OCI-LY7 (cell line): ENCODE measurements at regions not wholly inside any gene's neighbourhood (a gene's known extent, or its start where the extent isn't known, plus 50 kb on each side); places are given as distances from the start of the nearest gene placed in this dataset.
A peak's percentile ranks its signal among the peaks of the same experiment; 100 is the strongest.

Source experiments
- BruUV-seq: library from RNA; stranded (reverse); fragments of 400-500 nt; replicated peaks from 2 replicates; lab custom pipeline; 2021; lab: Mats Ljungman, UMichigan
- CTCF ChIA-PET: fragments of 300-600 bp; sonication (Branson Sonifier 250); formaldehyde crosslinking; loops from one replicate; lab custom pipeline; 2022; ENCODE audit warnings: antibody characterized with exemption; ENCODE audit not compliant: unreplicated experiment; lab: Charles Lee
- POLR2A ChIA-PET: fragments of 300-600 bp; sonication (Branson Sonifier 250); formaldehyde crosslinking; loops from one replicate; lab custom pipeline; 2022; ENCODE audit warnings: antibody characterized with exemption; lab: Charles Lee
- DNase-seq: peaks from one replicate; pipeline ENCODE4 v3.0.0-alpha.2; 2015; ENCODE audit warnings: low spot score
- H2AFZ ChIP-seq: fragments of 200-600 bp; sonication (generic), shearing (Covaris generic); 2 replicates; pipeline ENCODE4 v1.6.1; 2014; ENCODE audit warnings: mild to moderate bottlenecking, antibody characterized with exemption, low read length, moderate library complexity
- H3K27ac ChIP-seq: fragments of 200-600 bp; sonication (generic); 2 replicates; pipeline ENCODE4 v1.5.1; 2014; ENCODE audit warnings: mixed run types, low read depth, mild to moderate bottlenecking, moderate library complexity, low read length, inconsistent platforms; ENCODE audit not compliant: poor library complexity, severe bottlenecking
- H3K36me3 ChIP-seq: fragments of 200-600 bp; sonication (generic); 2 replicates; pipeline ENCODE4 v1.6.1; 2014; ENCODE audit warnings: mild to moderate bottlenecking, antibody characterized with exemption, low read length, moderate library complexity, mixed read lengths; ENCODE audit not compliant: insufficient read depth
- H3K4me1 ChIP-seq: fragments of 200-600 bp; sonication (generic); 2 replicates; pipeline ENCODE4 v1.5.1; 2014; ENCODE audit warnings: mild to moderate bottlenecking, low read length; ENCODE audit not compliant: insufficient read depth, poor library complexity, severe bottlenecking
- H3K4me2 ChIP-seq: fragments of 200-600 bp; sonication (generic); 2 replicates; pipeline ENCODE4 v1.6.1; 2014; ENCODE audit warnings: mild to moderate bottlenecking, low read length
- H3K4me3 ChIP-seq: fragments of 200-600 bp; sonication (generic); 2 replicates; pipeline ENCODE4 v1.5.1; 2014; ENCODE audit warnings: mild to moderate bottlenecking, low read depth, low read length; ENCODE audit not compliant: poor library complexity, severe bottlenecking
- H3K79me2 ChIP-seq: fragments of 200-600 bp; sonication (generic); 2 replicates; pipeline ENCODE4 v1.6.1; 2016; ENCODE audit warnings: low read depth, mild to moderate bottlenecking, low read length, moderate library complexity, mixed read lengths; ENCODE audit not compliant: insufficient read depth
- H3K9me2 ChIP-seq: fragments of 200-600 bp; sonication (generic); 2 replicates; pipeline ENCODE4 v1.6.1; 2016; ENCODE audit warnings: mild to moderate bottlenecking, low read length, mixed read lengths; ENCODE audit not compliant: insufficient read depth
- H3K9me3 ChIP-seq: fragments of 200-600 bp; sonication (generic); 2 replicates; pipeline ENCODE4 v1.6.1; 2014; ENCODE audit warnings: mild to moderate bottlenecking, mixed run types, low read length, mixed read lengths
- H4K20me1 ChIP-seq: fragments of 200-600 bp; sonication (generic); 2 replicates; pipeline ENCODE4 v1.6.1; 2014; ENCODE audit warnings: mild to moderate bottlenecking, antibody characterized with exemption, low read length, moderate library complexity, mixed read lengths; ENCODE audit not compliant: insufficient read depth
- CTCF ChIP-seq: fragments of 200-600 bp; sonication (generic); conservative IDR thresholded peaks from 2 replicates; pipeline ENCODE4 v1.5.1; 2014; ENCODE audit warnings: mild to moderate bottlenecking, antibody characterized with exemption, low read length, moderate library complexity, mixed read lengths
- EZH2phosphoT487 ChIP-seq: fragments of 200-600 bp; sonication (generic); IDR thresholded peaks from 2 replicates; pipeline ENCODE4 v1.6.1; 2018; ENCODE audit warnings: low read depth, borderline replicate concordance, mild to moderate bottlenecking, mixed run types, antibody characterized with exemption, low read length, moderate library complexity, mixed read lengths
- intact Hi-C: fragments of 100-400 bp; cut with micrococcal nuclease; formaldehyde crosslinking; loops from one replicate; pipeline ENCODE4 v1.10.0; 2022; ENCODE audit not compliant: unreplicated experiment

DNA sequence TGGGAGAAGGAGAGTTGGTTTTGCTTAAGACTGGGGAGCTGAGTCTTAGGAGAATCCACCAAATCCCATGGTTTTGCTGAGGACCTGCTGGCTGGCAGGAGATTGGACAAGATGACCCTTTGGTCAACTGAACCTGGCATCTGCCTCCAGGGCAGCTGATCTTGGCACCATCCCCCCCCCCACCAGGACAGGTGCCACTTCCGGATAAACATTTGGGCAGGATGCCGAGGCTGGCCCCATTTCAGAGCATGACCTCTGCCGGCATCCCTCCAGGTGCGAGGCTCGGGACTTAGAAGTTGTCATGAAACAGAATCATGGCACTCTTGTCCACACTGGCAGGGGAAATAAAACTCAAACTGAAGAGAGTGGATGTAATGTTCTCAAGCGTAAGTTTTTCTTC, 165.6 kb downstream of the MACROH2A1 start:
- TF ChIP-seq CTCF: no peak
- no peak for TF ChIP-seq EZH2phosphoT487
- Histone ChIP-seq H3K36me3 (no peaks in the 10 kb centered on the region), H4K20me1 (no peaks in the 10 kb centered on the region), H3K9me2 (no peaks in the 10 kb centered on the region), H3K4me2 (no peak overlapping the region), H3K4me1 (no peaks in the 10 kb centered on the region), H3K79me2 (no peaks in the 10 kb centered on the region), H3K27ac (no peak overlapping the region), H3K4me3 (no peak overlapping the region), H2AFZ (no peak overlapping the region), H3K9me3 (no peaks in the 10 kb centered on the region)
- peak; percentile 13 for DNase-seq
- ChIA-PET POLR2A (no interaction called here), CTCF (no interaction called here)
- no TSS peak for BruUV-seq
- intact Hi-C loops: no loop called here

DNA sequence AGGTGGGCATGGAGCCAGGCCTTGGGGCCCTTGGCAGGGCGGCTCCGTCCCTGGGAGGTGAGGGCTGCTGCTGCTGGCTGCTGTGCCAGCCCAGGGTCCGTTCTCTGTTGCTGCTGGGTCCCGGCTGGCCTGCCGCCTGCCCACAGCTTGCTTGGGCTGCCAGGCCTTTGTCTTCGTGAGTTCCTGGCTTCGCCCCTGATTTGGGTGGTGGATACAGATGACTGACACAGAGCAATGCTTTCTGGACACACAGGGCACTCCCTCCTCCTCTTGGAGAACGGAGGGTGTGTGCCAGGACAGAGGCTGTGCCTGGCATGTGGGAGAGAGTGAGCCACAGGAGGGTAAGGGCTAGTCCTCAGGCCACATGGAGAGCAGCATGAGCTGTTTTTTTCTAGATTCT, 166.1 kb downstream of the MACROH2A1 start:
- TF ChIP-seq EZH2phosphoT487: no peak
- no peak for TF ChIP-seq CTCF
- CTCF ChIA-PET: no interaction called here

GRCh38 chr5:135231289-135231688, 167.7 kb downstream of the MACROH2A1 start:
- POLR2A ChIA-PET: interaction anchor here (0.6 to 0.7 kb wide), 2 partner anchors 400 to 700 kb away, joined by 3 read pairs; no protein-coding TSS in a partner anchor

More for the DNA sequence above, 166.1 kb downstream of the MACROH2A1 start:
- no TSS peak for BruUV-seq
- Histone ChIP-seq H3K27ac (no peak overlapping the region), H2AFZ (no peak overlapping the region), H3K36me3 (no peaks in the 10 kb centered on the region), H3K9me3 (no peaks in the 10 kb centered on the region), H3K79me2 (no peaks in the 10 kb centered on the region), H3K4me1 (no peaks in the 10 kb centered on the region), H3K4me3 (no peak overlapping the region), H3K4me2 (no peak overlapping the region), H3K9me2 (no peaks in the 10 kb centered on the region), H4K20me1 (no peaks in the 10 kb centered on the region)
- DNase-seq: no peak
- POLR2A ChIA-PET: interaction anchor here (0.6 to 0.7 kb wide), 3 partner anchors 22 to 1485 kb away, joined by 3 to 5 read pairs (median 3); no protein-coding TSS in a partner anchor
- intact Hi-C loops: no loop called here

More at GRCh38 chr5:135231289-135231688, 167.7 kb downstream of the MACROH2A1 start:
- Histone ChIP-seq H3K9me3 (no peaks in the 10 kb centered on the region), H3K27ac (no peak overlapping the region), H2AFZ (no peak overlapping the region), H3K4me2 (no peak overlapping the region), H3K79me2 (no peaks in the 10 kb centered on the region), H3K4me1 (no peaks in the 10 kb centered on the region), H3K36me3 (no peaks in the 10 kb centered on the region), H3K9me2 (no peaks in the 10 kb centered on the region), H3K4me3 (no peak overlapping the region), H4K20me1 (no peaks in the 10 kb centered on the region)
- TF ChIP-seq CTCF (no peak), EZH2phosphoT487 (no peak)
- DNase-seq: no peak
- no TSS peak for BruUV-seq
- intact Hi-C loops: no loop called here
- CTCF ChIA-PET: no interaction called here
